OCI-LY7 (cell line): ENCODE measurements at regions not wholly inside any gene's neighbourhood (a gene's known extent, or its start where the extent isn't known, plus 50 kb on each side); places are given as distances from the start of the nearest gene placed in this dataset.

Experiments
- BruUV-seq: library from RNA; stranded (reverse); fragments of 400-500 nt; replicated peaks from 2 replicates; lab custom pipeline; 2021; lab: Mats Ljungman, UMichigan
- CTCF ChIA-PET: fragments of 300-600 bp; sonication (Branson Sonifier 250); formaldehyde crosslinking; loops from one replicate; lab custom pipeline; 2022; ENCODE audit warnings: antibody characterized with exemption; ENCODE audit not compliant: unreplicated experiment; lab: Charles Lee
- POLR2A ChIA-PET: fragments of 300-600 bp; sonication (Branson Sonifier 250); formaldehyde crosslinking; loops from one replicate; lab custom pipeline; 2022; ENCODE audit warnings: antibody characterized with exemption; lab: Charles Lee
- DNase-seq: peaks from one replicate; pipeline ENCODE4 v3.0.0-alpha.2; 2015; ENCODE audit warnings: low spot score
- H2AFZ ChIP-seq: fragments of 200-600 bp; sonication (generic), shearing (Covaris generic); 2 replicates; pipeline ENCODE4 v1.6.1; 2014; ENCODE audit warnings: mild to moderate bottlenecking, antibody characterized with exemption, low read length, moderate library complexity
- H3K27ac ChIP-seq: fragments of 200-600 bp; sonication (generic); 2 replicates; pipeline ENCODE4 v1.5.1; 2014; ENCODE audit warnings: mixed run types, low read depth, mild to moderate bottlenecking, moderate library complexity, low read length, inconsistent platforms; ENCODE audit not compliant: poor library complexity, severe bottlenecking
- H3K36me3 ChIP-seq: fragments of 200-600 bp; sonication (generic); 2 replicates; pipeline ENCODE4 v1.6.1; 2014; ENCODE audit warnings: mild to moderate bottlenecking, antibody characterized with exemption, low read length, moderate library complexity, mixed read lengths; ENCODE audit not compliant: insufficient read depth
- H3K4me1 ChIP-seq: fragments of 200-600 bp; sonication (generic); 2 replicates; pipeline ENCODE4 v1.5.1; 2014; ENCODE audit warnings: mild to moderate bottlenecking, low read length; ENCODE audit not compliant: insufficient read depth, poor library complexity, severe bottlenecking
- H3K4me2 ChIP-seq: fragments of 200-600 bp; sonication (generic); 2 replicates; pipeline ENCODE4 v1.6.1; 2014; ENCODE audit warnings: mild to moderate bottlenecking, low read length
- H3K4me3 ChIP-seq: fragments of 200-600 bp; sonication (generic); 2 replicates; pipeline ENCODE4 v1.5.1; 2014; ENCODE audit warnings: mild to moderate bottlenecking, low read depth, low read length; ENCODE audit not compliant: poor library complexity, severe bottlenecking
- H3K79me2 ChIP-seq: fragments of 200-600 bp; sonication (generic); 2 replicates; pipeline ENCODE4 v1.6.1; 2016; ENCODE audit warnings: low read depth, mild to moderate bottlenecking, low read length, moderate library complexity, mixed read lengths; ENCODE audit not compliant: insufficient read depth
- H3K9me2 ChIP-seq: fragments of 200-600 bp; sonication (generic); 2 replicates; pipeline ENCODE4 v1.6.1; 2016; ENCODE audit warnings: mild to moderate bottlenecking, low read length, mixed read lengths; ENCODE audit not compliant: insufficient read depth
- H3K9me3 ChIP-seq: fragments of 200-600 bp; sonication (generic); 2 replicates; pipeline ENCODE4 v1.6.1; 2014; ENCODE audit warnings: mild to moderate bottlenecking, mixed run types, low read length, mixed read lengths
- H4K20me1 ChIP-seq: fragments of 200-600 bp; sonication (generic); 2 replicates; pipeline ENCODE4 v1.6.1; 2014; ENCODE audit warnings: mild to moderate bottlenecking, antibody characterized with exemption, low read length, moderate library complexity, mixed read lengths; ENCODE audit not compliant: insufficient read depth
- CTCF ChIP-seq: fragments of 200-600 bp; sonication (generic); conservative IDR thresholded peaks from 2 replicates; pipeline ENCODE4 v1.5.1; 2014; ENCODE audit warnings: mild to moderate bottlenecking, antibody characterized with exemption, low read length, moderate library complexity, mixed read lengths
- EZH2phosphoT487 ChIP-seq: fragments of 200-600 bp; sonication (generic); IDR thresholded peaks from 2 replicates; pipeline ENCODE4 v1.6.1; 2018; ENCODE audit warnings: low read depth, borderline replicate concordance, mild to moderate bottlenecking, mixed run types, antibody characterized with exemption, low read length, moderate library complexity, mixed read lengths
- intact Hi-C: fragments of 100-400 bp; cut with micrococcal nuclease; formaldehyde crosslinking; loops from one replicate; pipeline ENCODE4 v1.10.0; 2022; ENCODE audit not compliant: unreplicated experiment

GRCh38 chr5:173443971-173444370 is 115.8 kb upstream of the STC2 start:
- BruUV-seq: no TSS peak
- H4K20me1 ChIP-seq: no peaks in the 10 kb centered on the region
- CTCF ChIA-PET: no interaction called here
- TF ChIP-seq EZH2phosphoT487: no peak
- TF ChIP-seq CTCF: no peak
- intact Hi-C loops: no loop called here
- POLR2A ChIA-PET: no interaction called here
- H3K9me3 ChIP-seq: no peaks in the 10 kb centered on the region
- no peak overlapping the region for H3K4me3 ChIP-seq
- no peak overlapping the region for H3K27ac ChIP-seq
- H3K9me2 ChIP-seq: no peaks in the 10 kb centered on the region
- no peaks in the 10 kb centered on the region for H3K36me3 ChIP-seq
- H2AFZ ChIP-seq: no peak overlapping the region
- no peak overlapping the region for H3K4me2 ChIP-seq
- H3K79me2 ChIP-seq: no peaks in the 10 kb centered on the region
- no peak for DNase-seq
- H3K4me1 ChIP-seq: no peaks in the 10 kb centered on the region

- no peaks in the 10 kb centered on the region for H3K36me3 ChIP-seq
- H3K9me2 ChIP-seq: no peaks in the 10 kb centered on the region
- H2AFZ ChIP-seq: no peak overlapping the region
- no peaks in the 10 kb centered on the region for H4K20me1 ChIP-seq
- ChIA-PET CTCF (no interaction called here), POLR2A (no interaction called here)
- intact Hi-C loops: no loop called here
- no peak overlapping the region for H3K27ac ChIP-seq
- H3K4me2 ChIP-seq: no peak overlapping the region
- no peak for DNase-seq
- TF ChIP-seq EZH2phosphoT487: no peak
- TF ChIP-seq CTCF: no peak
- no peak overlapping the region for H3K4me3 ChIP-seq
- no TSS peak for BruUV-seq
- no peaks in the 10 kb centered on the region for H3K4me1 ChIP-seq
- no peaks in the 10 kb centered on the region for H3K79me2 ChIP-seq
- H3K9me3 ChIP-seq: no peaks in the 10 kb centered on the region
Measured at GRCh38 chr5:173441053-173441628, 112.9 kb upstream of the STC2 start.

DNA sequence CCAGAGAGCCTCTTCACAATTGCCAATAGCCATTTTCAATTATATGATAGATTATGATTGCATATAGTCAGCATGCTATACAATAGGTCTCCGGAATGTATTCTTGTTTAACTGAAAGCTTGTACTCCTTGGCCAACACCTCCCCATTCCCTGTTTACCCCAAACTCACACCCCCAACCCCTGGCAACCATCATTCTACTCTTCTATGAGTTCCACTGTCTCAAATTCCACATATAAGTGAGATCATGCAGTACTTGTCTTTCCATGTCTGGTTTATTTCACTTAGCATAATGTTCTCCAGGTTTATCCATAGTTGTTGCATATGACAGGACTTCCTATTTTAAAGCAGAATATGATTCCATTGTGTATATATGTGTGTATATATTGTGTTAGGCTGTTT is 110.7 kb upstream of the STC2 start:
- BruUV-seq: no TSS peak
- Histone ChIP-seq H3K79me2 (no peaks in the 10 kb centered on the region), H3K9me3 (no peaks in the 10 kb centered on the region), H3K4me2 (no peak overlapping the region), H4K20me1 (no peaks in the 10 kb centered on the region), H3K4me1 (no peaks in the 10 kb centered on the region), H2AFZ (no peak overlapping the region), H3K36me3 (no peaks in the 10 kb centered on the region), H3K27ac (no peak overlapping the region), H3K4me3 (no peak overlapping the region), H3K9me2 (no peaks in the 10 kb centered on the region)
- POLR2A ChIA-PET: no interaction called here
- no peak for DNase-seq
- TF ChIP-seq CTCF (no peak), EZH2phosphoT487 (no peak)
- intact Hi-C loops: no loop called here
- CTCF ChIA-PET: no interaction called here
